HEK293 (cell line): ENCODE measurements at regions not wholly inside any gene's neighbourhood (a gene's known extent, or its start where the extent isn't known, plus 50 kb on each side); places are given as distances from the start of the nearest gene placed in this dataset.

Experiments
- CTCF ChIA-PET: fragments of 350-600 bp; formaldehyde crosslinking; extraction: SDS; loops from one replicate; lab custom pipeline; 2021; ENCODE audit warnings: antibody characterized with exemption; lab: Yijun Ruan, JAX
- POLR2A ChIA-PET: fragments of 300-600 bp; formaldehyde crosslinking; extraction: SDS; loops from one replicate; lab custom pipeline; 2020; ENCODE audit warnings: antibody characterized with exemption, inconsistent platforms; lab: Yijun Ruan, JAX
- H3K27ac ChIP-seq: fragments of 200-500 bp; sonication (Bioruptor generic); 2 replicates; pipeline ENCODE4 v1.5.1; 2014; ENCODE audit warnings: low read depth, low read length, control low read depth, inconsistent platforms; ENCODE audit errors: extremely low read depth
- H3K36me3 ChIP-seq, 2 experiments: fragments of 200-500 bp in 1 of 2; sonication (Bioruptor generic) in 1 of 2; 1 replicate in 1 of 2; 2 replicates in 1 of 2; pipeline ENCODE4 v1.5.1; 2014 to 2017; ENCODE audit warnings: inconsistent platforms in 2 of 2, low read length in 2 of 2; ENCODE audit not compliant: control insufficient read depth in 2 of 2, insufficient read depth in 1 of 2
- H3K4me1 ChIP-seq: fragments of 200-500 bp; sonication (Bioruptor generic); 2 replicates; pipeline ENCODE4 v1.5.1; 2014; ENCODE audit warnings: mild to moderate bottlenecking, low read length, inconsistent platforms; ENCODE audit not compliant: control insufficient read depth, insufficient read depth
- H3K4me3 ChIP-seq: 2 replicates; pipeline ENCODE4 v1.5.1; 2011; ENCODE audit warnings: low read depth, mild to moderate bottlenecking, control low read depth, low read length, moderate library complexity
- H3K9me3 ChIP-seq: fragments of 200-500 bp; sonication (Bioruptor generic); 2 replicates; pipeline ENCODE4 v1.5.1; 2014; ENCODE audit warnings: low read depth, low read length, inconsistent platforms; ENCODE audit not compliant: control insufficient read depth, insufficient read depth
- GLIS1 ChIP-seq: fragments of 450-650 bp; formaldehyde crosslinking; IDR thresholded peaks from 2 replicates; pipeline ENCODE4 v1.5.1; 2016; ENCODE audit warnings: missing biosample characterization, missing genetic modification characterization
- HOXC10 ChIP-seq: sonication (generic); formaldehyde crosslinking; IDR thresholded peaks from 2 replicates; pipeline ENCODE4 v1.8.1; 2023; ENCODE audit warnings: mild to moderate bottlenecking, missing genetic modification reagents
- INSM2 ChIP-seq: fragments of 450-650 bp; formaldehyde crosslinking; IDR thresholded peaks from 2 replicates; pipeline ENCODE4 v1.5.1; 2016; ENCODE audit warnings: missing biosample characterization, missing genetic modification characterization
- PATZ1 ChIP-seq: fragments of 450-650 bp; formaldehyde crosslinking; IDR thresholded peaks from 2 replicates; pipeline ENCODE4 v1.5.1; 2016; ENCODE audit warnings: missing biosample characterization, missing genetic modification characterization
- TRIM28 ChIP-seq: IDR thresholded peaks from 2 replicates; pipeline ENCODE4 v1.6.1; 2011; ENCODE audit warnings: low read length, control low read depth, borderline replicate concordance
- WT1 ChIP-seq: fragments of 450-650 bp; formaldehyde crosslinking; IDR thresholded peaks from 2 replicates; pipeline ENCODE4 v1.5.1; 2016; ENCODE audit warnings: missing biosample characterization, missing genetic modification characterization
- YY1 ChIP-seq: fragments of 450-650 bp; formaldehyde crosslinking; IDR thresholded peaks from 2 replicates; pipeline ENCODE4 v1.5.1; 2018; ENCODE audit warnings: missing biosample characterization, missing genetic modification characterization
- ZBTB8A ChIP-seq: fragments of 450-650 bp; formaldehyde crosslinking; IDR thresholded peaks from 2 replicates; pipeline ENCODE4 v1.5.1; 2016; ENCODE audit warnings: missing biosample characterization, missing genetic modification characterization
- ZFP3 ChIP-seq: fragments of 450-650 bp; formaldehyde crosslinking; IDR thresholded peaks from 2 replicates; pipeline ENCODE4 v1.5.1; 2016; ENCODE audit warnings: low read depth, missing biosample characterization, missing genetic modification characterization
- ZNF23 ChIP-seq: fragments of 450-650 bp; formaldehyde crosslinking; IDR thresholded peaks from 2 replicates; pipeline ENCODE4 v1.5.1; 2016; ENCODE audit warnings: missing biosample characterization, missing genetic modification characterization, borderline replicate concordance
- ZNF24 ChIP-seq: fragments of 450-650 bp; formaldehyde crosslinking; IDR thresholded peaks from 2 replicates; pipeline ENCODE4 v1.5.1; 2016; ENCODE audit warnings: missing biosample characterization, missing genetic modification characterization
- ZNF280C ChIP-seq: fragments of 450-650 bp; formaldehyde crosslinking; IDR thresholded peaks from 2 replicates; pipeline ENCODE4 v1.5.1; 2016; ENCODE audit warnings: missing biosample characterization, missing genetic modification characterization
- ZNF302 ChIP-seq: fragments of 450-650 bp; formaldehyde crosslinking; IDR thresholded peaks from 2 replicates; pipeline ENCODE4 v1.5.1; 2016; ENCODE audit warnings: missing biosample characterization, missing genetic modification characterization, low read depth
- ZNF324 ChIP-seq: fragments of 450-650 bp; formaldehyde crosslinking; IDR thresholded peaks from 2 replicates; pipeline ENCODE4 v1.5.1; 2016; ENCODE audit warnings: missing biosample characterization, missing genetic modification characterization
- ZNF335 ChIP-seq: fragments of 450-650 bp; formaldehyde crosslinking; conservative IDR thresholded peaks from 2 replicates; pipeline ENCODE4 v1.5.1; 2016; ENCODE audit warnings: missing biosample characterization, missing genetic modification characterization
- ZNF521 ChIP-seq: fragments of 450-650 bp; formaldehyde crosslinking; IDR thresholded peaks from 2 replicates; pipeline ENCODE4 v1.5.1; 2017; ENCODE audit warnings: missing biosample characterization, mild to moderate bottlenecking, missing genetic modification characterization
- ZNF596 ChIP-seq: fragments of 450-650 bp; IDR thresholded peaks from 2 replicates; pipeline ENCODE4 v1.5.0; 2018; ENCODE audit warnings: missing biosample characterization, mild to moderate bottlenecking, missing genetic modification characterization, moderate library complexity
- ZNF664 ChIP-seq: fragments of 450-650 bp; formaldehyde crosslinking; IDR thresholded peaks from 2 replicates; pipeline ENCODE4 v1.5.1; 2016; ENCODE audit warnings: missing biosample characterization, missing genetic modification characterization
- ZNF843 ChIP-seq: fragments of 450-650 bp; formaldehyde crosslinking; IDR thresholded peaks from 2 replicates; pipeline ENCODE4 v1.5.1; 2016; ENCODE audit warnings: missing biosample characterization, missing genetic modification characterization
- TF ChIP-seq, protein P1 (sequence below): fragments of 450-650 bp; formaldehyde crosslinking; IDR thresholded peaks from 2 replicates; pipeline ENCODE4 v1.5.1; 2016; ENCODE audit warnings: missing biosample characterization, missing genetic modification characterization
- TF ChIP-seq, protein P2 (sequence below): fragments of 450-650 bp; formaldehyde crosslinking; IDR thresholded peaks from 2 replicates; pipeline ENCODE4 v1.5.1; 2016; ENCODE audit warnings: missing biosample characterization, missing genetic modification characterization, borderline replicate concordance

DNA sequence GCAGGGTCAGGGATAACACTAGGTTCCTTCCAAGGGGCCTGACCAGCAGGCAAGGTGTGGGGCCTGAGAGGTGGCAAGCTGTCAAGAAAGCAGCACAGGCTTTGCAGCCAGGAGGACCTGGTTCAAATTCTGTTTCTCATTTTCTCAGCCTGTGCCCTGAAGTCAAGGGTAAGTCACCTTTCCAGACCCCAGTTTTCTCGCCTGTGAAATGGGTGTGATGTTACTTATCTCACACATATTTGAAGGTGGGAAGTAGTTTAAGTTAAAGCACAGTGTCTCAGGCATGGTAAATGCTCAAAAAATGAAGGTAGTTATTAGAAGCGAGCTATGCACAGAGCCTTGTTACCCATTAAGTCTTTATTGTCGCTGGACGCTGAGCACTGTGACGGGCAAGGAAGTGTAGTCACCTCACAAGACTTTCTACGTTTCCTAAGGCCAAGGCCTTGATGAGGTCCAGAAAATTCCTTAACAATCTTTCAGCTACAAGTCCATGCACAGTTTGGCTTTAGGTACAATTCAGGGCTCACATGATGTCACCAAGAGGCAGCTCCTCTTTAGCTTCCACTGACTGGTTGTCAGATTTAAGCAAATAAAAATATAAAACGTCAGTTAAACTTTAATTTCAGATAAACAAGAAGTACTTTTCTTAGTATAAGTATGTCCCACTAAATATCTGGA, 522.6 kb upstream of the PROK2 start:
- H3K4me1 ChIP-seq, result peaks cover 8% of the 10 kb centered on the region
- no peak overlapping the region for H3K4me3 ChIP-seq
- H3K36me3 ChIP-seq, result no peaks in the 10 kb centered on the region
- ChIA-PET CTCF (interaction anchor here (0.6 kb wide), 1 partner anchor 69 kb away, joined by 5 read pairs; no protein-coding TSS in a partner anchor), POLR2A (no interaction called here)
- TF ChIP-seq ZNF521 (tag by site-specific recombination) (no peak), GLIS1 (tag by site-specific recombination) (peak; percentile 39), ZNF335 (tag by site-specific recombination) (peak; percentile 14; the same call in 1 of the 2 replicates)
- no peak overlapping the region; the same call in 1 of the 2 replicates for H3K27ac ChIP-seq
- H3K9me3 ChIP-seq, result no peaks in the 10 kb centered on the region

- CTCF ChIA-PET, result interaction anchor here (0.7 kb wide), 1 partner anchor 8 kb away, joined by 4 read pairs; no protein-coding TSS in a partner anchor
- Histone ChIP-seq H3K36me3 (no peaks in the 10 kb centered on the region), H3K9me3 (no peaks in the 10 kb centered on the region), H3K4me1 (peaks cover 8% of the 10 kb centered on the region), H3K27ac (no peak overlapping the region), H3K4me3 (no peak overlapping the region)
- POLR2A ChIA-PET, result no interaction called here
- TF ChIP-seq ZFP3 (tag by site-specific recombination) (no peak), ZNF596 (tag by site-specific recombination) (0 out of 2 replicates have a peak, but pooled peaks have one; percentile 35), ZNF664 (peak; percentile 97), ZBTB8A (tag by site-specific recombination) (peak; percentile 65; the same call in 1 of the 2 replicates), HOXC10 (CRISPR knock-in tag) (no peak), PATZ1 (tag by site-specific recombination) (peak; percentile 59; the same call in 1 of the 2 replicates), ZNF843 (tag by site-specific recombination) (peak; percentile 79), GLIS1 (tag by site-specific recombination) (peak; percentile 91), ZNF324 (tag by site-specific recombination) (0 out of 2 replicates have a peak, but pooled peaks have one; percentile 28), ZNF302 (no peak), WT1 (tag by site-specific recombination) (peak; percentile 49; the same call in 1 of the 2 replicates), ZNF24 (tag by site-specific recombination) (0 out of 2 replicates have a peak, but pooled peaks have one; percentile 37), YY1 (tag by site-specific recombination) (0 out of 2 replicates have a peak, but pooled peaks have one; percentile 34), TRIM28 (0 out of 2 replicates have a peak, but pooled peaks have one; percentile 14), ZNF23 (no peak), ZNF280C (tag by site-specific recombination) (no peak), INSM2 (tag by site-specific recombination) (no peak)
- TF ChIP-seq, protein P1, sequence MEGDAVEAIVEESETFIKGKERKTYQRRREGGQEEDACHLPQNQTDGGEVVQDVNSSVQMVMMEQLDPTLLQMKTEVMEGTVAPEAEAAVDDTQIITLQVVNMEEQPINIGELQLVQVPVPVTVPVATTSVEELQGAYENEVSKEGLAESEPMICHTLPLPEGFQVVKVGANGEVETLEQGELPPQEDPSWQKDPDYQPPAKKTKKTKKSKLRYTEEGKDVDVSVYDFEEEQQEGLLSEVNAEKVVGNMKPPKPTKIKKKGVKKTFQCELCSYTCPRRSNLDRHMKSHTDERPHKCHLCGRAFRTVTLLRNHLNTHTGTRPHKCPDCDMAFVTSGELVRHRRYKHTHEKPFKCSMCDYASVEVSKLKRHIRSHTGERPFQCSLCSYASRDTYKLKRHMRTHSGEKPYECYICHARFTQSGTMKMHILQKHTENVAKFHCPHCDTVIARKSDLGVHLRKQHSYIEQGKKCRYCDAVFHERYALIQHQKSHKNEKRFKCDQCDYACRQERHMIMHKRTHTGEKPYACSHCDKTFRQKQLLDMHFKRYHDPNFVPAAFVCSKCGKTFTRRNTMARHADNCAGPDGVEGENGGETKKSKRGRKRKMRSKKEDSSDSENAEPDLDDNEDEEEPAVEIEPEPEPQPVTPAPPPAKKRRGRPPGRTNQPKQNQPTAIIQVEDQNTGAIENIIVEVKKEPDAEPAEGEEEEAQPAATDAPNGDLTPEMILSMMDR (tag by site-specific recombination), result peak; percentile 20; the same call in 1 of the 2 replicates
- TF ChIP-seq, protein P2, sequence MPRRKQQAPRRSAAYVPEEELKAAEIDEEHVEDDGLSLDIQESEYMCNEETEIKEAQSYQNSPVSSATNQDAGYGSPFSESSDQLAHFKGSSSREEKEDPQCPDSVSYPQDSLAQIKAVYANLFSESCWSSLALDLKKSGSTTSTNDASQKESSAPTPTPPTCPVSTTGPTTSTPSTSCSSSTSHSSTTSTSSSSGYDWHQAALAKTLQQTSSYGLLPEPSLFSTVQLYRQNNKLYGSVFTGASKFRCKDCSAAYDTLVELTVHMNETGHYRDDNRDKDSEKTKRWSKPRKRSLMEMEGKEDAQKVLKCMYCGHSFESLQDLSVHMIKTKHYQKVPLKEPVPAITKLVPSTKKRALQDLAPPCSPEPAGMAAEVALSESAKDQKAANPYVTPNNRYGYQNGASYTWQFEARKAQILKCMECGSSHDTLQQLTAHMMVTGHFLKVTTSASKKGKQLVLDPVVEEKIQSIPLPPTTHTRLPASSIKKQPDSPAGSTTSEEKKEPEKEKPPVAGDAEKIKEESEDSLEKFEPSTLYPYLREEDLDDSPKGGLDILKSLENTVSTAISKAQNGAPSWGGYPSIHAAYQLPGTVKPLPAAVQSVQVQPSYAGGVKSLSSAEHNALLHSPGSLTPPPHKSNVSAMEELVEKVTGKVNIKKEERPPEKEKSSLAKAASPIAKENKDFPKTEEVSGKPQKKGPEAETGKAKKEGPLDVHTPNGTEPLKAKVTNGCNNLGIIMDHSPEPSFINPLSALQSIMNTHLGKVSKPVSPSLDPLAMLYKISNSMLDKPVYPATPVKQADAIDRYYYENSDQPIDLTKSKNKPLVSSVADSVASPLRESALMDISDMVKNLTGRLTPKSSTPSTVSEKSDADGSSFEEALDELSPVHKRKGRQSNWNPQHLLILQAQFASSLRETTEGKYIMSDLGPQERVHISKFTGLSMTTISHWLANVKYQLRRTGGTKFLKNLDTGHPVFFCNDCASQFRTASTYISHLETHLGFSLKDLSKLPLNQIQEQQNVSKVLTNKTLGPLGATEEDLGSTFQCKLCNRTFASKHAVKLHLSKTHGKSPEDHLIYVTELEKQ (tag by site-specific recombination), result peak; percentile 70; the same call in 1 of the 2 replicates
These were observed 521.9 kb upstream of the PROK2 start for GRCh38 chr3:72306800-72307341.
